Keratinocyte (primary cell): ENCODE measurements at regions not wholly inside any gene's neighbourhood (a gene's known extent, or its start where the extent isn't known, plus 50 kb on each side); places are given as distances from the start of the nearest gene placed in this dataset.

Experiments used
- DNase-seq: peaks from one replicate; pipeline ENCODE4 v3.0.0-alpha.2; 2011; ENCODE audit warnings: low read depth, missing footprints, low spot score
- FAIRE-seq: peaks from 2 replicates; lab custom pipeline; 2011; peaks lifted over from hg19 to GRCh38; lab: Jason Lieb, UNC
- H2AFZ ChIP-seq: 2 replicates; pipeline ENCODE4 v1.6.0; 2012; ENCODE audit warnings: low read length, control low read depth, inconsistent platforms; ENCODE audit not compliant: control insufficient read depth
- H3K27ac ChIP-seq: 2 replicates; pipeline ENCODE4 v1.5.1; 2011; ENCODE audit warnings: low read length; ENCODE audit not compliant: control insufficient read depth, insufficient read depth
- H3K27me3 ChIP-seq: 3 replicates; pipeline ENCODE4 v1.6.0; 2011; ENCODE audit warnings: low read length; ENCODE audit not compliant: control insufficient read depth, insufficient read depth; ENCODE audit errors: extremely low read depth
- H3K36me3 ChIP-seq, 2 experiments: 2 replicates in 1 of 2; 3 replicates in 1 of 2; pipeline ENCODE4 v1.5.1; 2011; ENCODE audit warnings: low read length in 2 of 2, mild to moderate bottlenecking in 1 of 2; ENCODE audit not compliant: control insufficient read depth in 2 of 2, insufficient read depth in 2 of 2; ENCODE audit errors: extremely low read depth in 1 of 2
- H3K4me1 ChIP-seq: 3 replicates; pipeline ENCODE4 v1.5.1; 2011; ENCODE audit warnings: low read length; ENCODE audit not compliant: control insufficient read depth, insufficient read depth; ENCODE audit errors: extremely low read depth
- H3K4me2 ChIP-seq: 3 replicates; pipeline ENCODE4 v1.6.0; 2011; ENCODE audit warnings: low read depth, low read length; ENCODE audit not compliant: control insufficient read depth, insufficient read depth; ENCODE audit errors: extremely low read depth
- H3K4me3 ChIP-seq, 3 experiments: fragments of 200-600 bp in 1 of 3; sonication (generic) in 1 of 3; 2 replicates in 2 of 3; 3 replicates in 1 of 3; pipeline ENCODE4 v1.5.1; 2011 to 2016; ENCODE audit warnings: low read length in 3 of 3, mild to moderate bottlenecking in 3 of 3, control low read depth in 2 of 3, inconsistent platforms in 1 of 3, low read depth in 1 of 3, mixed read lengths in 1 of 3, mixed run types in 1 of 3, moderate library complexity in 1 of 3; ENCODE audit not compliant: control insufficient read depth in 2 of 3, insufficient read depth in 2 of 3; ENCODE audit errors: extremely low read depth in 1 of 3
- H3K79me2 ChIP-seq: 2 replicates; pipeline ENCODE4 v1.6.0; 2012; ENCODE audit warnings: low read length; ENCODE audit not compliant: control insufficient read depth, insufficient read depth
- H3K9ac ChIP-seq: 3 replicates; pipeline ENCODE4 v1.6.0; 2011; ENCODE audit warnings: low read length; ENCODE audit not compliant: control insufficient read depth, insufficient read depth; ENCODE audit errors: extremely low read depth
- H3K9me1 ChIP-seq: 3 replicates; pipeline ENCODE4 v1.6.0; 2011; ENCODE audit warnings: low read length; ENCODE audit not compliant: control insufficient read depth, insufficient read depth; ENCODE audit errors: extremely low read depth
- H3K9me3 ChIP-seq: 2 replicates; pipeline ENCODE4 v1.5.1; 2012; ENCODE audit warnings: low read depth, low read length; ENCODE audit not compliant: control insufficient read depth
- H4K20me1 ChIP-seq: 3 replicates; pipeline ENCODE4 v1.6.0; 2011; ENCODE audit warnings: low read length; ENCODE audit not compliant: control insufficient read depth, insufficient read depth; ENCODE audit errors: extremely low read depth
- CTCF ChIP-seq, 3 experiments: IDR thresholded peaks in 1 of 3; conservative IDR thresholded peaks in 1 of 3; optimal IDR thresholded peaks in 1 of 3; 2 replicates in 2 of 3; 3 replicates in 1 of 3; pipeline versions ENCODE3 to v1.5.1; 2011; ENCODE audit warnings: low read length in 3 of 3, mild to moderate bottlenecking in 3 of 3, moderate library complexity in 2 of 3, control low read depth in 1 of 3, inconsistent platforms in 1 of 3; ENCODE audit not compliant: insufficient read depth in 2 of 3; ENCODE audit errors: extremely low read depth in 1 of 3
- EZH2 ChIP-seq: IDR thresholded peaks from one replicate; pipeline ENCODE4 v1.6.1; 2012; ENCODE audit warnings: inconsistent platforms, mild to moderate bottlenecking, low read length, moderate library complexity
- dilution Hi-C: fragments of 300-500 bp; cut with MboI; formaldehyde crosslinking; loops from one replicate; pipeline ENCODE4 v1.7.0; 2020; ENCODE audit warnings: low sequenced_read_pairs; ENCODE audit not compliant: extremely low pct_ligation_motif_present

GRCh38 chr6:15874821-15875220, 212.0 kb upstream of the DTNBP1 start:
- H3K4me3 ChIP-seq = no peak overlapping the region
- H3K9me3 ChIP-seq = no peaks in the 10 kb centered on the region
- TF ChIP-seq CTCF (optimal IDR thresholded peaks at IDR 0.05 in 1 of 3, IDR thresholded peaks at IDR 0.05 in 1 of 3, conservative IDR thresholded peaks at IDR 0.05 in 1 of 3; ENCODE audit: extremely low read depth in 1 of 3, insufficient read depth in 2 of 3, low read length in 3 of 3) = no peak
- no peak for TF ChIP-seq EZH2
- H3K27ac ChIP-seq = no peak overlapping the region
- H3K27me3 ChIP-seq = peaks cover 4% of the 10 kb centered on the region
- peaks cover under 1% of the 10 kb centered on the region for H3K4me1 ChIP-seq
- H3K79me2 ChIP-seq = no peaks in the 10 kb centered on the region
- no peak overlapping the region for H2AFZ ChIP-seq
- no peaks in the 10 kb centered on the region for H3K36me3 ChIP-seq
- dilution Hi-C loops = no loop called here
- no peak for DNase-seq
- H3K4me2 ChIP-seq = no peak overlapping the region
- H3K9me1 ChIP-seq = no peaks in the 10 kb centered on the region
- no peak for FAIRE-seq
- no peak overlapping the region for H3K9ac ChIP-seq
- H4K20me1 ChIP-seq = no peaks in the 10 kb centered on the region

GRCh38 chr6:15874326-15874725, 211.5 kb upstream of the DTNBP1 start:
- H3K27me3 ChIP-seq = peaks cover 4% of the 10 kb centered on the region
- H3K9me3 ChIP-seq = no peaks in the 10 kb centered on the region
- no peak overlapping the region for H2AFZ ChIP-seq
- no peaks in the 10 kb centered on the region for H4K20me1 ChIP-seq
- H3K4me1 ChIP-seq = no peaks in the 10 kb centered on the region
- dilution Hi-C loops = no loop called here
- H3K4me2 ChIP-seq = no peak overlapping the region
- no peak overlapping the region for H3K9ac ChIP-seq
- H3K9me1 ChIP-seq = no peaks in the 10 kb centered on the region
- no peaks in the 10 kb centered on the region for H3K36me3 ChIP-seq
- DNase-seq (no peak), FAIRE-seq (no peak)
- TF ChIP-seq EZH2 (no peak), CTCF (optimal IDR thresholded peaks at IDR 0.05 in 1 of 3, IDR thresholded peaks at IDR 0.05 in 1 of 3, conservative IDR thresholded peaks at IDR 0.05 in 1 of 3; ENCODE audit: extremely low read depth in 1 of 3, insufficient read depth in 2 of 3, low read length in 3 of 3) (no peak)
- H3K79me2 ChIP-seq = no peaks in the 10 kb centered on the region
- H3K4me3 ChIP-seq = no peak overlapping the region
- no peak overlapping the region for H3K27ac ChIP-seq
